ENCODE measurements at regions not wholly inside any gene's neighbourhood (a gene's known extent, or its start where the extent isn't known, plus 50 kb on each side); places are given as distances from the start of the nearest gene placed in this dataset.
"Not testable (repeated sequence)": the region's sequence is repeated elsewhere in the genome, so short reads cannot be mapped to it uniquely, and the experiment has no call there.

GRCh38 chr6:112941613-112942012 is 594.5 kb downstream of the RFPL4B start:
- DNase-seq = no peak

- no peak for DNase-seq
Observed at GRCh38 chr6:112946051-112946450, 598.9 kb downstream of the RFPL4B start.

GRCh38 chr6:112947507-112947906 is 600.4 kb downstream of the RFPL4B start:
- no peak for DNase-seq

GRCh38 chr6:112951829-112952228 is 604.7 kb downstream of the RFPL4B start:
- DNase-seq = no peak

DNA sequence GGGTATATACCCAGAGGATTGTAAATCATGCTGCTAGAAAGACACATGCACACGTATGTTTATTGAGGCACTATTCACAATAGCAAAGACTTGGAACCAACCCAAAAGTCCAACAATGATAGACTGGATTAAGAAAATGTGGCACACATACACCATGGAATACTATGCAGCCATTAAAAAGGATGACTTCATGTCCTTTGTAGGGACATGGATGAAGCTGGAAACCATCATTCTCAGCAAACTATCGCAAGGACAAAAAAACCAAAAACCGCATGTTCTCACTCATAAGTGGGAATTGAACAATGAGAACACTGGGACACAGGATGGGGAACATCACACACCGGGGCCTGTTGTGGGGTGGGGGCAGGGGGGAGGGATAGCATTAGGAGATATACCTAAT is 608.6 kb downstream of the RFPL4B start:
- not testable (repeated sequence) for DNase-seq

DNA sequence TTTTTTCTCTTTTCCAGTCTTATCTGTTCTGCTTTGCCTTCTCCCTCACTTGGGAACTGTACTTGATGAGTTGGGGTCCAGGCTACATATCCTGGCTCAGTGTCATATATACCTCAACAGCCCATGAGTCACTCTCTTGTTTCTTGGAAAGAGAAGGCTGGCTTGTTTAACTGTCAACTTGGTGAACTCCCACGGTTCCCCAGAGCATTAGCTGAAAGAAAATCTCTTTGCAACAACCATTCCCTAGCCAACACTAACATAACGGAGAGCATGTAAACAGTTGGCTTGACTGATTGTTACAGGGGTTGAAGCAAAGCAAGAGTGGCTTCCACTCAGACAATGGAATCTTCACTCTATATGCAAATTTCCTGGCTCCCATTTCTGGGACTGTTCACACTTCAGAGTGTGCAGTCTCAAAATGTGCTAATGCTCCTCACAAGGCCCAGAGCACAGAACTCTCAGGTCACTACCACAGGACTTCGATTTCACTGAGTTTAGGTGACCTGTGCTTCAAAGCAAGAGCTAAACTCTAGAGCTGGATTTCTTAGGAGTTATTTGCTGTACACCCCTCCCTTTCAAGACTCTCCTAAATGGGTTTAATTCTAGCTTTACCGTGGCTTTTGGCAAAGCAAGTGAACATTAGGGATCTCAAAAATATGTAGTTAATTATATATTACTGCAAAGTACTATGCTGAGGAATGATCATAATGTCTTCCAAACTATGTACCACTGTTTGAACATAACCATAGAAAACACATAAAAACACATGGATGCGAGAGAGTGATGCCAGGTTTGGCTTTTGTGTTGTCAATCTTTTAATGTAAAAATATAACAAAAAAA is 609.8 kb downstream of the RFPL4B start:
- DNase-seq = no peak

DNA sequence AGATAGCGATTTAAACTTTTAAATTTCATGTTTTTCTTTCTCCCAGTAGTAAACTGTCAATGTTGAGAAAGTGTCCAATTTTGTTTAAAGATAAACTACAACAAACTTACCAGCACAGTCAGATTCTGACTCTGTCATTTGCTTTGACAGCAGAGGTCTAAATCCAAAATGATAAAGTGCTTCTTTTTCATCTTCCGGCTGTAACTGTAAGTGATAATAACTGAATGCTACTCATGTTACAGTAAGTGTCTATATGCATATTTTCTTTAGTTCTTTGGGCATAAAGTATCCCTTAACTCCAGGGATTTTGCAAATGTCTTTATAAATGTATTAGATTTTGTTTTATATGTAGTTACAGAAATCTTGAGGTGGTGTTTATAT is 610.4 kb downstream of the RFPL4B start:
- no peak for DNase-seq

- DNase-seq = not testable (repeated sequence)
Observed at GRCh38 chr6:112960130-112960529, 613.0 kb downstream of the RFPL4B start.

DNA sequence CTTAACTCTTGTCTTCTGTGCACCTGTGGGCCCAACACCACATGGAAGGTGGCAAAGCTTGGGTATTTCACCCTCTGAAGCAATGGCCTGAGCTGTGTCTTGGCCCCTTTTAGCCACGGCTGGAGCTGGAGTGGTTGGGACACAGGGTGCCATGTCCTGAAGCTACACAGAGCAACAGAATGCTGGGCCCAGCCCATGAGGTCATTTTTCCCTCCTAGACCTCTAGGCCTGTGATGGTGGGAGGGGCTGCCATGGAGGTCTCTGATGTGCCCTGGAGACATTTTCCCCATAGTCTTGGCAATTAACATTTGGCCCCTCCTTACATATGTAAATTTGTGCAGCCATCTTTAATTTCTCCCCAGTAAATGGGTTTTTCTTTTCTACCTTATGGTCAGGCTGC is 620.8 kb downstream of the RFPL4B start:
- no peak for DNase-seq

DNA sequence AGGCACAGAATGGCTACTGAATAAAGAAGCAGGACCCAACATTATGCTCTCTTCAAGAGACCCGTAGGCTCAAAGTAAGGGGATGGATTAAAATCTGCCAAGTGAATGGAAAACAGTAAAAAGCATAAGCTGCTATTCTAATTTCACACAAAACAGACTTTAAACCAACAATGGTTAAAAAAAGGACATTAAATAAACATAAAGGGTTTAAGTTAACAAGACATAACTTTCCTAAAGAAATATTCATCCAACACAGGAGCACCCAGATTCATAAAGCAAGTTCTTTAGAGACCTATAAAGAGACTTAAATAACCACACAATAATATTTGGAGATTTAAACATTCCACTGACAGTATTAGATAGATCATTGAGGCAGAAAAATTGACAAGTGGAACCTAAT is 624.5 kb downstream of the RFPL4B start:
- DNase-seq = no peak

- DNase-seq = not testable (repeated sequence)
Observed at GRCh38 chr6:112974931-112975330, 627.8 kb downstream of the RFPL4B start.

DNA sequence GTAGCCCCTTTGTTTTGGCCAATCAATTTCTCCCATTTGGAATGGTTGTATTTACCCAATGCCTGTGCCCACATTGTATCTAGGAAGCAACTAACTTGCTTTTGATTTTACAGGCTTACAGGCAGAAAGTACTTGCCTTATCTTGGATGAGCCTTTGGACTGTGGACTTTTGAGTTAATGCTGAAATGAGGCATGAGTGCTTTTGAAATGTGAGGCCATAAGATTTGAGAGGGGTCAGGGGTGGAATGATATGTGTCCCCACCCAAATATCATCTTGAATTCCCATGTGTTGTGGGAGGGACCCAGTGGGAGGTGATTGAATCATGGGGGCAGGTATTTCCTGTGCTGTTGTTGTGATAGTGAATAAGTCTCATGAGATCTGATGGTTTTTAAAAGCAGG is 629.4 kb downstream of the RFPL4B start:
- not testable (repeated sequence) for DNase-seq

GRCh38 chr6:112979830-112980229 is 632.7 kb downstream of the RFPL4B start:
- no peak for DNase-seq

DNA sequence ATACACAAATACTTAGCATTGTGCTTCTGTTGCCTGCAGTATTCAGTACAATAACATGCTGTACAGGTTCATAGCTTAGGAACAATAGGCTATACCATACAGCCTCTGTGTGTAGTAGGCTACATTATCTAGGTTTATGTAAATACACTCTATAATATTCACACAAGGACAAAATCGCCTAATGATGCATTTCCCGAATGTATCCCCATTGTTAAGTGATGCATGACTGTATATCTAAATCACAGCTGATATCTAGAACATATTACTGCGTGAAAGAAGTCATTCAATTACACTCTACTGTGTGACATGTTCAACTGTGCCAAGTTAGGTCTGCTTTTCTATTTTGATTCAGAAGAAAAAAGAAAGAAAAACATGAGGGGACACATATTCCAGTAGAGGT is 633.5 kb downstream of the RFPL4B start:
- DNase-seq = no peak

GRCh38 chr6:112983713-112984261 is 636.7 kb downstream of the RFPL4B start:
- no peak for DNase-seq

DNA sequence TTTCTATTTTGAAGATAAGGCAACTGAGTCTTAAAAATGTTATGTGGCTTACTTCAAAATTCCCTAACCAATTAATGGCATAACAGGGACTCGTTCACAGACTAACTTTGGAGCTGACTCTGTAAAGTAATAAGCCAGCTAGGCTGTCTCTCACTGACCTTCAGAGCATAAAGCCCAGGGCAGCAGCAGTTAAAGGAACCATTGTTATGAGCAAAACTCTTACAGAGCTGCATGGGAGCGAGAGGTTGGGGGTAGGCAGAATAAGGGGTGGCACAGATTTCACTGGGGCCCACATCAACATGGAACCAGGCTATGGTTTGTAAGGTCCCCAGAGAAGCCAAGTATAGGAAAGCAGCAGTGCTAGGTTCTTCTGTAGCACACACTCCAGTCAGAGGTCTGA is 637.8 kb downstream of the RFPL4B start:
- DNase-seq = no peak

DNA sequence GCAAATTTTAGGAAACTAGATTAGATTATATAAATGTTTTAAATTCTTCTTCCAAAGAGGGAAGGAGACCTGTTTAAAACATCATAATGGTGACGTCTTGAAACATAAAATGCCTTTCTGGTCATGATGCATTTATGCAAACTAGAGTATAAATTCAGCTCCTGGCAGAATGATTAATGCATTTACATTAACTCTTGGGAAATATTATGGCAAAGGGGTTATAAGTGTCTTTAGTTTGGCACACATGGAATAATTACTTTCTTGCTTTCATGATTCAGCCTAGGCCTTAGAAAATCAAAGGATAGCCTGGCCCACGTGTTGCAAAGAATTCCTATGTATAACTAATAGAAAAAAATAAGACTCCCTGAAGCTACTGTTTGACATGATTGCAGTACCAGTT is 639.2 kb downstream of the RFPL4B start:
- DNase-seq = no peak

DNA sequence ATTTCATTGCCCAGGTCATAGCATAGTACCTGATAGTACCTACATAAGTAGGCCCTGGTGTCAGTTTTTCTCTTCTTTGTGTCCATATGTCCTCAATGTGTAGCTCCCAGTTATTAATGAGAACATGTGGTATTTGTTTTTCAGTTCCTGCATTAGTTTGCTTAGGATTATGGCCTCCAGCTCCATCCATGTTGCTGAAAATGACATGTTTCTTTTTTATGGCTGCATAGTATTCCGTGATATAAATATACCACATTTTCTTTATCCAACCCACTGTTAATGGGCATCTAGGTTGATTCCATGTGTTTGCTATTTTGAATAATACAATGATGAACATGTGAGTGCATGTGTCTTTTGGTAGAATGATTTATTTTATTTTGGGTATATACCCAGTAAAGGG is 641.6 kb downstream of the RFPL4B start:
- DNase-seq = no peak

GRCh38 chr6:112990971-112991370 is 643.8 kb downstream of the RFPL4B start:
- no peak for DNase-seq

DNA sequence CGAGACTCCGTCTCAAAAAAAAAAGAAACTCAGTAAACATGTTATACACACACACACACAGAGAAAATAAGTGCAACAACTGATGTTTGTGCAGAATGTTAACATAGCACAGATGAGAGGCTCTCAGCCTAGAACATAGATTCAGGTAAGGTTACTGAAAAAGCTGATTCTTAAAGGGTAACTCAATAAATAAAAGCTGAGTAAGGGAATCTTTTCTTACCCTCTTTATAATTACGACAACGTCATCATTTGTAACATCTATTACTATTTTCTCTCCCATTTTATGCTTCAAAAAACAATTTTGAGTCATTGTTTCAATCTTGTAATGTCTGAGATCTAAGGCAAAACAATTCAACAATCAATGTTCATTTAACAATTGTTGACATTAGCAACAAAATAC is 644.8 kb downstream of the RFPL4B start:
- DNase-seq = no peak

- DNase-seq = no peak
Observed at GRCh38 chr6:112997421-112998085, 650.4 kb downstream of the RFPL4B start.

DNA sequence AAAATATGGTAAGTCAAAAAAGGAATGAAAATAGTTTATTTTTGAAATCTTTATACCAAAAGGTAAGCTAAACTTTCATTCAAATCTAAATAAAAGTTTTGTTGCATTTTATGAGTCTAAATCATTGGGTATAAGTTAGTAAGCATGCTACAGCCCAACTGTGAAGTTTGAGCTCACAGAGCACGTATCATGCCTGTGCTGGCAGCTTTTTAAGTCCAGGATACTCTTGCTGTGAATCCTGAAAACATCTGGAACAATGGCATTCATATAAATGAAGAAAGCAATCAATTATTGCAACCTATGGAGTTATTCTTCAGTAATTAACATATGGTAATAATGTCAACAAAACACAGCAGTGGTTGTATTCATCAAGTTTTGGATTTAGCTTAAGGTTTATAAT is 656.9 kb downstream of the RFPL4B start:
- no peak for DNase-seq

GRCh38 chr6:113004470-113005270 is 657.5 kb downstream of the RFPL4B start:
- DNase-seq = no peak
